Retinal pigment epithelial cell (primary cell): ENCODE measurements at regions not wholly inside any gene's neighbourhood (a gene's known extent, or its start where the extent isn't known, plus 50 kb on each side); places are given as distances from the start of the nearest gene placed in this dataset.
A peak's percentile ranks its signal among the peaks of the same experiment; 100 is the strongest.

Experiments
- DNase-seq: peaks from one replicate; pipeline ENCODE4 v3.0.0-alpha.2; 2010; ENCODE audit warnings: low read depth
- H3K4me3 ChIP-seq: 2 replicates; pipeline ENCODE4 v1.5.1; 2011; ENCODE audit warnings: mild to moderate bottlenecking, low read length, control low read depth, moderate library complexity
- TF ChIP-seq, protein P1 (sequence below): conservative IDR thresholded peaks from 2 replicates; pipeline ENCODE4 v1.5.1; 2011; ENCODE audit warnings: low read depth, low read length, control low read depth, inconsistent platforms

- H3K4me3 ChIP-seq = no peak overlapping the region
- DNase-seq = peak; percentile 82
- TF ChIP-seq, protein P1, sequence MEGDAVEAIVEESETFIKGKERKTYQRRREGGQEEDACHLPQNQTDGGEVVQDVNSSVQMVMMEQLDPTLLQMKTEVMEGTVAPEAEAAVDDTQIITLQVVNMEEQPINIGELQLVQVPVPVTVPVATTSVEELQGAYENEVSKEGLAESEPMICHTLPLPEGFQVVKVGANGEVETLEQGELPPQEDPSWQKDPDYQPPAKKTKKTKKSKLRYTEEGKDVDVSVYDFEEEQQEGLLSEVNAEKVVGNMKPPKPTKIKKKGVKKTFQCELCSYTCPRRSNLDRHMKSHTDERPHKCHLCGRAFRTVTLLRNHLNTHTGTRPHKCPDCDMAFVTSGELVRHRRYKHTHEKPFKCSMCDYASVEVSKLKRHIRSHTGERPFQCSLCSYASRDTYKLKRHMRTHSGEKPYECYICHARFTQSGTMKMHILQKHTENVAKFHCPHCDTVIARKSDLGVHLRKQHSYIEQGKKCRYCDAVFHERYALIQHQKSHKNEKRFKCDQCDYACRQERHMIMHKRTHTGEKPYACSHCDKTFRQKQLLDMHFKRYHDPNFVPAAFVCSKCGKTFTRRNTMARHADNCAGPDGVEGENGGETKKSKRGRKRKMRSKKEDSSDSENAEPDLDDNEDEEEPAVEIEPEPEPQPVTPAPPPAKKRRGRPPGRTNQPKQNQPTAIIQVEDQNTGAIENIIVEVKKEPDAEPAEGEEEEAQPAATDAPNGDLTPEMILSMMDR = no peak
These were observed 241.2 kb downstream of the PIK3R1 start for GRCh38 chr5:68456756-68457217.

DNA sequence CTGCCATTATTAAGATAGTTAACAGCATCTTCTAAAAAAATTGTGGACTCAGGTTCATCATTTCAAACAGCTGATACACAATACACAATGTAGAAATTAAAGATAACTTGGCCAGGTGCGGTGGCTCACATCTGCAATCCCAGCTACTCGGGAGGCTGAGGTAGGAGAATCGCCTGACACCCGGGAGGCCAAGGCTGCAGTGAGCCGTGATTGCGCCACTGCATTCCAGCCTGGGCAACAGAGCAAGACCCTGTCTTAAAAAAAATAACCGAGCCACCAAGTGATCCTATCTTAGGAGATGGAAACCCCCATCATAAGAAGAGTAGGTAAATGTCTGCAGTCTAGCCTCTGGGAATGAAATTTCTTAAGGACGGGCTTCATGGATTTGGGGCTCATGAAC lies 241.7 kb downstream of the PIK3R1 start:
- DNase-seq = no peak
- no peak overlapping the region for H3K4me3 ChIP-seq
- TF ChIP-seq, protein P1 = no peak

DNA sequence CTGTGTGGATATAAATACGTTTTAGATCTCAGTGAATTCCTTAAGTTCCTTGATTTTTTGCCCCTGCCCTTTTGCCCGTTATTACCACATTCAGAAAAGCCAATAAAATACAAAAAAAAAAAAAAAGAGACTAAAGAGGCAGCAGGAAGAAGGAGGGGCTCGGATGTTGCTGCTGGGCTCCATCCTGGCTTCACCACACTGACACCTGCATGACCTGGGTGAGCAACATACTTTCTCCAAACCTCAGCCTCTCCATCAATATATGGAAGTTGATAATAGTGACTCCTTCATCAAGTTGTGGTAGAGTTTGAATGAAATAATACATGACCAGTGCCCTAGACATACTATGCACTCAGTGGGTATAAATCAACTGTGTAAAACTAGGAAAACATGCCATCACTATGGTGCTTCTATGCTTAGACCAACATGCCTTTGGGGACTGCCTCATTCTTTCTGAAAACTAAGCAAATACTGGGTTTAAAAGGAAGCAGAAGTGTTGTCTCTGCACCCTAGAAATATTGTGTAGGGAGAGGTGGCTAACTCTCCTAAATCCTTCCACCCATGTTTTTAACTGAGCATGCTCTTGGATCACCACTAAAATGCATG lies 243.0 kb downstream of the PIK3R1 start:
- no peak overlapping the region for H3K4me3 ChIP-seq
- DNase-seq = no peak
- TF ChIP-seq, protein P1 = no peak

GRCh38 chr5:68459093-68459809 lies 243.7 kb downstream of the PIK3R1 start:
- H3K4me3 ChIP-seq = no peak overlapping the region
- TF ChIP-seq, protein P1 = no peak
- no peak for DNase-seq

GRCh38 chr5:68459810-68460139 lies 244.2 kb downstream of the PIK3R1 start:
- TF ChIP-seq, protein P1 = no peak
- DNase-seq = no peak
- H3K4me3 ChIP-seq = no peak overlapping the region

DNA sequence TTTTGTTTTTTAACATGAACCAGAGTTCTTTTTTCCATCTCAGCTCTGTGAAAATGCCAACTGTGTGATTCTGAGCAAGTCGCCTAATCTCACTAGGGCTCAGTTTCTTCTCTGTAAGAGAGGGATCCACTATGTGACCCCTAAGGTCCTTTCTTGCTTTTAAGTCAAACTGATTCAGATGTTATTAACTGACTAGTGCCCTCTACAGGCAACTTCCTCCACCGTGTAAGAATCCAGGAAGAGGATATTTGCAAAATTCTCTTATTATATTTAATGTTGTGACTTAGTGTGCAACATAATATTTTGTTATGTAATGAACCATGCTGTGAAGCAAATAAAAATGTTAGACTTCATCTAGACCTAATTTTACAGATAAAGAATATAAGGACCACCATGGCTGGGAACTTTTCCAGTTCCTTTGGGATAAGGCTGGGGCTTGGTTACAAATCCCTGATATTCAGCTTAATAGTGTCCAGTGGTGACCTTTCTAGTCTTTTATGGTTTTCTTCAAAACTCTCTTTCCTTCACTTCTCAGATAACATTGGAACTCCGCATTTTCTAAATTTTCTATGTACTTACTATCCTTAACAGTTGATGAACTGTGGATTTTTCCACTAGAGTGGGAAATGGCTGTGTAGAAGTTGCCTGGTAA lies 244.7 kb downstream of the PIK3R1 start:
- TF ChIP-seq, protein P1 = peak; percentile 71
- peak; percentile 43 for DNase-seq
- H3K4me3 ChIP-seq = no peak overlapping the region

- H3K4me3 ChIP-seq = no peak overlapping the region
- no peak for DNase-seq
- TF ChIP-seq, protein P1 = no peak
These were observed 248.1 kb downstream of the PIK3R1 start for GRCh38 chr5:68463606-68464005.
